Skeletal muscle satellite cell (primary cell): ENCODE measurements at regions not wholly inside any gene's neighbourhood (a gene's known extent, or its start where the extent isn't known, plus 50 kb on each side); places are given as distances from the start of the nearest gene placed in this dataset.

Source experiments
- H3K27me3 ChIP-seq: 2 replicates; pipeline ENCODE4 v1.7.0; 2013; ENCODE audit warnings: low read length; ENCODE audit not compliant: control insufficient read depth, insufficient read depth
- H3K36me3 ChIP-seq: 2 replicates; pipeline ENCODE4 v1.7.0; 2013; ENCODE audit warnings: mild to moderate bottlenecking, control low read depth, low read length; ENCODE audit not compliant: insufficient read depth
- H3K4me1 ChIP-seq: 2 replicates; pipeline ENCODE4 v1.7.0; 2013; ENCODE audit warnings: low read length; ENCODE audit not compliant: control insufficient read depth, insufficient read depth
- H3K4me2 ChIP-seq: 2 replicates; pipeline ENCODE4 v1.7.0; 2013; ENCODE audit warnings: mild to moderate bottlenecking, low read length
- H3K4me3 ChIP-seq: 2 replicates; pipeline ENCODE4 v1.7.0; 2013; ENCODE audit warnings: low read length
- H3K9ac ChIP-seq: 2 replicates; pipeline ENCODE4 v1.7.0; 2013; ENCODE audit warnings: mild to moderate bottlenecking, low read depth, low read length, moderate library complexity
- H3K9me3 ChIP-seq: replicated peaks from 2 replicates; pipeline ENCODE4 v1.7.0; 2013; ENCODE audit warnings: mild to moderate bottlenecking, control low read depth, low read length

DNA sequence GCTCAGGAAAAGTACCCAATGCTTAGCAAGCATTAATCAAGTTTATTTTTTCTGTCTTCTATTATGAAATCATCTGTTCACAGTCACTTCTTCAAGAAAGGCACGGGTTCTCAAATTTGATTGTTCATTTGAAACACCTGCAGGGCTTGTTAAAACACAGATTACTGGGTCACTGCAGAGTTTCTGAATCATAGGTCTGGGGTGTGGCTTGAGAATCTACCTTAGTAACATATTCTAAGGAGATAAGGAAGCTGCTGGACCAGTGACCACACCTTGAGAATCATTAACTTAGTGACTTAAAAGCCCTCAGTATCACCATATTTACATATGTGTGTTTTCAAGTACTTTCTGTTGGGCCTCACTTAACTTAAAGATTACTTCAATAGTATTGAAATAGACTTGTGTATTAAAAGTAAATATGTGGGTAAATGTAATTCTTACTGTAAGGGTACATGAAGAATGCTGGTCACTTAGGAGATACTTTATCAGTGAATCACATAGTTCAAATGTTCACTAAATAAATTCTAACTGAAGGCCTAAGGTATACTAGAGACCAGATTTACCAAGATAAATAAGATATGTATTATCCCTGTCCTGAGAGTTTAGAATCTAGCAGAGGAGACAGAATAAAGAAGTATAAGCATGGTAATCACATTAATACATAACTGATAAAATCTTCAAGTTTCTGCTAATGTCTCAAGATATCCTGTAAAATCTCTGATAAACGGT, 1342.1 kb upstream of the C9orf72 start:
- Histone ChIP-seq H3K9me3 (no peaks in the 10 kb centered on the region), H3K4me2 (no peak overlapping the region), H3K36me3 (no peaks in the 10 kb centered on the region), H3K4me3 (no peak overlapping the region), H3K9ac (no peak overlapping the region), H3K4me1 (no peaks in the 10 kb centered on the region), H3K27me3 (no peaks in the 10 kb centered on the region)

DNA sequence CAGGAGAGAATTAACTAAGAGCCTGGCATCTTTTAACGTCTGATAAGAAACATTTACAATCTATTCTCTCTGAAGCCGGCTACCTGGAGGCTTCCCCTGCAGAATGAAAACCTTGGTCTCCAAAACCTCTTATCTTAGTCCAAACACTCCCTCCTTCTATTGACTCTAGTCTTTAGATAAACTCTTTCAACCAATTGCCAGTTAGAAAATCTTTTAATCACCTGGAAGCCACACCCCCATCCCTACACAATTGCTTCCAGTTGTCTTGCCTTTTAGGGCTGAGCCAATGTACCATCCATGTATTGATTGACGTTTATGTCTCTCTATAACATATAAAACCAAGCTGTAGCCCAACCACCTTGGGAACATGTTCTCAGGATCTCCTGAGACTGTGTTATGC, 1343.1 kb upstream of the C9orf72 start:
- Histone ChIP-seq H3K9ac (no peak overlapping the region), H3K27me3 (no peaks in the 10 kb centered on the region), H3K36me3 (no peaks in the 10 kb centered on the region), H3K4me2 (no peak overlapping the region), H3K4me3 (no peak overlapping the region), H3K9me3 (no peaks in the 10 kb centered on the region), H3K4me1 (no peaks in the 10 kb centered on the region)

GRCh38 chr9:28921857-28922500, 1348.7 kb upstream of the C9orf72 start:
- Histone ChIP-seq H3K27me3 (no peaks in the 10 kb centered on the region), H3K4me3 (no peak overlapping the region), H3K36me3 (no peaks in the 10 kb centered on the region), H3K9me3 (no peaks in the 10 kb centered on the region), H3K4me2 (no peak overlapping the region), H3K4me1 (no peaks in the 10 kb centered on the region), H3K9ac (no peak overlapping the region)

- Histone ChIP-seq H3K36me3 (no peaks in the 10 kb centered on the region), H3K27me3 (no peaks in the 10 kb centered on the region), H3K9me3 (no peaks in the 10 kb centered on the region), H3K4me2 (no peak overlapping the region), H3K9ac (no peak overlapping the region), H3K4me3 (no peak overlapping the region), H3K4me1 (no peaks in the 10 kb centered on the region)
These were observed 1349.6 kb upstream of the C9orf72 start for GRCh38 chr9:28922891-28923290.

- Histone ChIP-seq H3K9me3 (no peaks in the 10 kb centered on the region), H3K36me3 (no peaks in the 10 kb centered on the region), H3K4me1 (no peaks in the 10 kb centered on the region), H3K9ac (no peak overlapping the region), H3K27me3 (no peaks in the 10 kb centered on the region), H3K4me2 (no peak overlapping the region), H3K4me3 (no peak overlapping the region)
These were observed 1350.1 kb upstream of the C9orf72 start for GRCh38 chr9:28923351-28923750.

DNA sequence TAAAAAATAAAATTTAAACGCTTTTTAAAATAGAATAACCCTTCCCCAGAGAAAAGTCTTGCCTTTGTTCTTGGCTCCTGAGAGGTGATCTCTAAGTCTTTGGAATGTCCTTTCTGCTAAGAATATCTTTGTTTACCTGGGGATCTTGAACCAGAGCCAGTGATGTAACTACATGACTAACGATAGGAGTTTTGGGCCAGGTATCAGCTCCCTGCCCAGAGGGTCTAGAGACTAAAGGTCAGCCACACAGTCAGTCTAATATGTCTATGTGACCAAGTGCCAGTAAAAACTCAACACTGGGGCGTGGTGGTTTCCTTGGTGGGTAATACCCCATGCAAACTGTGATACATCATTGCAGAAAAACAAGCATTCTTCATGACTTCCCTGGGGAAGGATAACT, 1351.9 kb upstream of the C9orf72 start:
- no peaks in the 10 kb centered on the region for H3K36me3 ChIP-seq
- H3K9ac ChIP-seq: no peak overlapping the region
- H3K4me3 ChIP-seq: no peak overlapping the region
- H3K4me2 ChIP-seq: no peak overlapping the region
- no peaks in the 10 kb centered on the region for H3K4me1 ChIP-seq
- H3K27me3 ChIP-seq: no peaks in the 10 kb centered on the region
- no peaks in the 10 kb centered on the region for H3K9me3 ChIP-seq

- no peaks in the 10 kb centered on the region for H3K36me3 ChIP-seq
- H3K9ac ChIP-seq: no peak overlapping the region
- no peaks in the 10 kb centered on the region for H3K9me3 ChIP-seq
- H3K4me2 ChIP-seq: no peak overlapping the region
- no peaks in the 10 kb centered on the region for H3K27me3 ChIP-seq
- no peaks in the 10 kb centered on the region for H3K4me1 ChIP-seq
- H3K4me3 ChIP-seq: no peak overlapping the region
These were observed 1353.0 kb upstream of the C9orf72 start for GRCh38 chr9:28926306-28926705.

GRCh38 chr9:28927691-28928090, 1354.4 kb upstream of the C9orf72 start:
- H3K4me2 ChIP-seq: no peak overlapping the region
- no peaks in the 10 kb centered on the region for H3K9me3 ChIP-seq
- H3K36me3 ChIP-seq: no peaks in the 10 kb centered on the region
- H3K4me1 ChIP-seq: no peaks in the 10 kb centered on the region
- no peak overlapping the region for H3K9ac ChIP-seq
- H3K27me3 ChIP-seq: no peaks in the 10 kb centered on the region
- H3K4me3 ChIP-seq: no peak overlapping the region

- H3K27me3 ChIP-seq: no peaks in the 10 kb centered on the region
- H3K36me3 ChIP-seq: no peaks in the 10 kb centered on the region
- H3K4me1 ChIP-seq: no peaks in the 10 kb centered on the region
- no peak overlapping the region for H3K9ac ChIP-seq
- H3K4me2 ChIP-seq: no peak overlapping the region
- no peak overlapping the region for H3K4me3 ChIP-seq
- H3K9me3 ChIP-seq: no peaks in the 10 kb centered on the region
These were observed 1356.2 kb upstream of the C9orf72 start for GRCh38 chr9:28929433-28929832.

DNA sequence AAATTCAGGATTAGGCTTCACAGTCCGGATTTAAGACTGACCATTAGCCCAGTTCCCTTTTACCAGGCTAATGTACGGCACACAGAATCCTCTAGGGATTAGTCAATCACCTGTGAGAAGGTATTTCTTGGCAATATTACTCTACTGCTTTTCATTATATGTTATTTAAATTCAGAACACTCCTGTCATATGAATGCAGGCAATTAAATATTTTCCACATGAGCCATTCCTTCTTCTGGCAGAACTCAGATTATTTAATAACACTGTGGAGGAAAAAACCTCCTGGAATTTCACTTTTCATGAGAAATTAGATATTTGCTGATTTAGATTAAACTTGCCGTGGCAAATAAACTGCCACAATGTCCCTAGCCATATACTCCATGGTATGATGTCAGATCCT, 1357.5 kb upstream of the C9orf72 start:
- H3K36me3 ChIP-seq: no peaks in the 10 kb centered on the region
- H3K9ac ChIP-seq: no peak overlapping the region
- H3K9me3 ChIP-seq: no peaks in the 10 kb centered on the region
- H3K4me1 ChIP-seq: no peaks in the 10 kb centered on the region
- no peak overlapping the region for H3K4me3 ChIP-seq
- H3K4me2 ChIP-seq: no peak overlapping the region
- H3K27me3 ChIP-seq: no peaks in the 10 kb centered on the region

DNA sequence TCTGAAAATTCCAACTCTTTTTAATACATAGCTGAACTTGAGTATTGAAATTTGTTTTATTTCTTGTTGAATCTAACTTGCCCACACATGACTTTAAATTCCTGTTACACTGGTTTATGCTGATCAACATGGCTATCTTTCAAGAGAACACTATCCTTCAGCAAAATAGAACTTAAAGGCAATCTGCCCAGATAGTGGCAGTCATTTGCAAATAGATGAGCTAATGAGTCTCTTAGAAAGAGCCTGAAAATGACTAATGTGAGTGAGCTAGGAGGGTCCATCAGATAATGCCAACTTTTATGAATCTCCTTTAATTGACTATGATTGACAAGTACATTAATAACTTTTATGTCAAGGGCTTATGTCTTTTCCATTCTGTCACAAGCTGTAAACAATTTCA, 1360.8 kb upstream of the C9orf72 start:
- no peak overlapping the region for H3K4me3 ChIP-seq
- H3K27me3 ChIP-seq: no peaks in the 10 kb centered on the region
- H3K9me3 ChIP-seq: no peaks in the 10 kb centered on the region
- no peaks in the 10 kb centered on the region for H3K36me3 ChIP-seq
- H3K4me1 ChIP-seq: no peaks in the 10 kb centered on the region
- H3K9ac ChIP-seq: no peak overlapping the region
- no peak overlapping the region for H3K4me2 ChIP-seq

- Histone ChIP-seq H3K4me1 (no peaks in the 10 kb centered on the region), H3K4me2 (no peak overlapping the region), H3K9me3 (no peaks in the 10 kb centered on the region), H3K27me3 (no peaks in the 10 kb centered on the region), H3K36me3 (no peaks in the 10 kb centered on the region), H3K9ac (no peak overlapping the region), H3K4me3 (no peak overlapping the region)
These were observed 1365.7 kb upstream of the C9orf72 start for GRCh38 chr9:28938981-28939380.
